Dermis blood vessel endothelial cell (primary cell): ENCODE measurements at regions not wholly inside any gene's neighbourhood (a gene's known extent, or its start where the extent isn't known, plus 50 kb on each side); places are given as distances from the start of the nearest gene placed in this dataset.

Experiments used
- DNase-seq: peaks from one replicate; pipeline ENCODE4 v3.0.0; 2010

DNA sequence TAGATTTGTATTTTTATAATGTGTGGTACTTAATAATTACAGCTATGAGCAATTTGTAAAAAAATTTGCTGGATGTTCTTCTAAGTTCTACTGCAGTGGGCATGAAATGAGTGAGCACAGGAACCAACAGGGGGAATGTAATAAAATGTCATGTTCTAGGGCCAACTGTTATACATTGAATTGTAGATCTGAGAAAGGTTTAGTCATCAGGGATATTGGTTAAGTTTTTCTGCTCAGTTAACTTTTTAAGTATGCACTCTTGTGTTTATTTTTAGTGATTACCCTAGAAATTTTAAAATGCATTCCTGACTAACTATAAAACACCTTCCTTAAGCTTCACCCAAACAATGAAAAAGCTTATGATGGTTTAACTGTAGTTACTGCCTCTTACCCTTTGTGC, 101.8 kb downstream of the CAND1 start:
- DNase-seq: no peak

DNA sequence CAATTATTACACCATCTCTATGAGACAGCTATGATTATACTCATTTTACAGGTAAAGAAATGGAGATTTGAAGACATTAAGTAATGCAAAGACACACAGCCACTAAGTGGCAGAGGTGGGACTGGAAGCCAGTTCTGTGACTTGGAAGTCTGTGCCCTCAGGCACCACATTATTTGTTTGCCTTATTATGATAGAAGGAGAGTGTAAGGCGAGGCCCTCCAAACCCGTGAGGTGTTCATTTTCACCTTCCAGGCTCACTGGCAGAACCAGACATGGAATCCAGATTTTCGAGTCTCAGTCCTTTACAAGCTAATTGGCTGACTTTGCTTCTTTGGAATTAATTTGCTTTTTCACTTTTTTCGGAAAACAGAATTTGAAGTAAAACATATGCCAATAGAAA, 107.9 kb downstream of the CAND1 start:
- no peak for DNase-seq

DNA sequence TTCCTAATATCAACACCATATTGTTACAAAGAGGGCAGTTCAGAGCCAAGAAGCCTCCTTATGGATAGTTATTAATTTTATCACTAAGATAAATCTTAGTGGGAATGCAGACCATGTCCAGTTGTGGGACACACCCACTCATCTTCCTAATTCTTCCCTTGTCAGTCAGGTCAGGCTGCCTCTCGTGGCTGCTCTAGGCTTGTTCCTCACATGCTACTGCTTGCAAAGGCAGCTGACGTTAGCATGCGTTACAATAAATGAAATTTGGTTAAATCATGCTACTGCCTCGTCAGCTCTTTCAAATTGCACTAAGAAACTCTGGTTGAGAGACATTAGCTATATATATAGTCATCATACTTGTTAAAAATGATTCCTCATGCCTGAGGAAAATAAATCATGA, 108.4 kb downstream of the CAND1 start:
- no peak for DNase-seq

DNA sequence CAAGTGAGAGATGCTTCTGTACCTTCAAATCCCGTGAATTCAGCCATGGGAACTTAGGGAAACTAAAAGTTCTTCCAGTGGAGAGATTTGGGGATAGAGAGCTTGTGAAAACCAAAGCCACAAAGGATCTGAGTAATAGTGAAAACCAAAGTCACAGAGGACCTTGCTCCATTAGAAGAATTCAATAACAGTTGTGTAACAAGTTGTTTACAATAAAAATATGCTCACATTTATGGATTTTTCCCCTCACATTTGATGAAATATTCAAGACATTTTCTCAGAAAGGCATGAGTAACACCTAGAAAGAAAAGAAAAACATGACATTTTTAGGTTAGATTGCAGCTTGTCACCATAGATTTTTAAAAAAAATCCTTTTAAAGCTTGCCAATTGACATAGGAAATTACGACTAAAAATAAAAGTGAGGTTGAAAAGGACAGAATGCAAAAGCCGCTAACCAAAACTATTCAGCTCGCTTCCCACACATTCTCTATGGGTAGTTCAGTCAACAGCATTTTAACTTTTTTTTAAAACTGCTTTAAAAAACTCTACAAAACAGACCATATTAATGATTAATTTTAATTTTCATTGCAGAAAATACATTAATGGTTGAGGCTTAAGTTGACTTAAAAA, 113.2 kb downstream of the CAND1 start:
- DNase-seq: no peak

DNA sequence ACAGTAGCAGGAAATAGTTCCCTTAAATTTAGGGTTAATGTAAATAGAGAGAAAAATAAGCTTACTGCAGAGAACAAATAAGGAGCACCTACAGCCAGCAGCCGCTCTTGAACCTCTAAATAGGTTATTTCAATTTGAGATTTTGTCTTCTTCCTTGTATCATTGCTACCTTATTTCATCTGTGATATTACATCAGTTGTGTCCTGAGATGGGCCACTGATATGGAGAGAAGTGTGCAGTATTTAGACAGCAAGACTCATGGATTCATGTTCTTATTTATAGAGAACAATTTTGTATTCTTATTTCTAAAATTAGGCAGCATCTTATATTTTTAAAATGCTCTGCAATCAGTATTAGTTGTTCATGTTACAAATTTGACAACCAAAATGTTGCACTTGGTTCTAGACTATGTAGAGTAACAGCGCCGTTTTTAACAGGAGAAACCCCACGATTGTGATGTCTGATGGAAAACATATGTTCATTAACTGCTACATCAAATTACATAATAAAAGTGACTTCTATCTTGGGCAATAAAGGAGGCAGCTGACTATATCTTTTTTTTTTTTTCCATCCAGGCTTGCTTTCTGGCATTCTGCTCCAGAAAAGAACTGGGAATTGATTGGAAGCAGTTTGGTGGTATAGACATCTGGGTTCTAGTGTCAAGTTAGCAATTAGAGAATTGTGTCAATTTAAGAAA, 117.9 kb downstream of the CAND1 start:
- DNase-seq: no peak

DNA sequence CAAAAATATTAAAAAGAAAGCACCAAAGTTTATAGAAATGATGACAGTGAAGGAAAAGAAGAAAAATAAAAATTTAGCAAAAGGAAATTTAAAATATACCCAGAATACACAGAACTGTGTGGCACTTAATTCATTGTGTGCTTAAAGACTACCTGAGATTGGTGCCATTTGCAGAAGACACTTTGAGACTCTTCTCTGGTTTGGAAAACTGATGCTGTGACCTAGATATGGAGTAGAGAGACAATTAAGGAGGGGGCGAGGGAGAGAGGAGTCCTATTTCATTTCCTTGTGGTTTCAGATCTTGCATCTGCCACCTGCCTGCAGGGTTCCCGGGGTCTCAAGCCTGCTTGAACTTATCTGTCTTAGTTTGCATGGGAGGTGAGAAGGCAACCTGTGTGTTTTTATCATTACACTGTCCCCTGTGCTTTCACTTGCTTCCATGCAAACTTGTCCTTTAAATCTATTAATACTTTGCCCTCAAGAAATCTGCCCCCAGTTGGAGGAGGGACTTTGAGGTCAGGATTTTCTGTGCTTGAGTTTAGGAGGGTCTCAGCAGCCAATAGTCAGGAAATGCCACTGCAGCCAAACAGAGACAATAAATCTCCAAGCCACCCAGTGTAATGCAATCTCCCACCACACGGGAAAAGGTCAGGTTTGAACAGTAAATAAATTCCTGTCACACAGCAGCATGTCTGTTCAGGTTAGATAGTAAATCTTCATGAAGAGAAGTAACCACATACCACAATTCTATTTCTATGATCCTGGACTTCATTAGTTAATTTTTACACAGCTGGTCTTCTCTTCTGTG, 119.4 kb downstream of the CAND1 start:
- no peak for DNase-seq

DNA sequence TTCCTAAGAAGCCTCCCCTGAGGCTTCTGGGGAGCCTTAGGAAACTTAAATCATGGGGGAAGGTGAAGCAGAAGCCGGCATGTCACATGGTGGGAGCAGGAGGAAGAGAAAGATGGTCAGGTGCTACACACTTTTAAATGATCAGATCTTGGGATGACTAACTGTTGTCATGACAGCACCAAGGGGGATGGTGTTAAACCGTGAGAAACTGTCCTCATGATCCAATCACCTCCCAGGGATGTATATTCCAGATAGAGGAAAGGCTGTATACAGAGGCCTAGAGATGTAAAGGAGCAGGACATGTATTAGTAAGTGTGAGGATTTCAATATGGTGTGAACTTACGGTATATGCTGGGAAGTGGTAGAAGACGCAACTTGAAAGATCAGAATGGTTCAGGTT, 121.1 kb downstream of the CAND1 start:
- DNase-seq: no peak

DNA sequence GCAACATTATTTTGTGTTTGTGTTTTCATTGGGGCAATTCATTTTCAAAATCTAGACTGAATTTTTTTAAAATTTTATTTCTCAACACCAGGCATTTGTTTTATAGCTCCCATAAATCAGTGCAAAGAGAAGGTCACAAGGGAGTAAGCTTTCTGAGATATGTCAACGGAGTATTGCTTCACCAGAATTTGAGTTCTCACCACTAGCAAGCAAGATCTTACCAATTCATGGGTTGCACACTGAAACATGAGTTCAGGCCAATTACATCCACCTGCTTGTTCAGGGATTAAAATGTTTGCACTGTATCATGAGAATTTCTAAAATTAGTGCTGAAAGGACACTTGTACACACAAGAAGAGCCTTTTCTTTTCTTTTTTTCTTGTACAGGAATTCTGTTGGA, 121.9 kb downstream of the CAND1 start:
- no peak for DNase-seq

DNA sequence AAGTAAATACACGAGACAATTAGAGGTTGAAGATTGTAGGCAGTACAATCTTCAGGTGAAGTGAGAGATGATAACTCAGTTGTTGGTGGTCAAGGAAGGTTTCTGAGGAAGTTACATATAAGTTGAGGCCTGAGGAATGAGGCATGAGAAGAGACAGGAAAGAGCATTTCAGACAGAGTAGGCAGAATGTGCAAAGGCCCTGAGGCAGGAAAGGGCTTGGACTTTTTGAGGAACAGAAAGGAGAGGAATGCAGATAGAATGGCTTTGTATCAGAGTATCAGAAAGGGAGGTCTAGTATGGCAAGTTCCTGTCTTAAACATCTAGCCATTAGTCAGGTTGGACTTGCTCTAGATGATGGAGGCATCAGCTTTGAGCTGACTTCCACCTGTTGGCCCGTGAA, 122.5 kb downstream of the CAND1 start:
- no peak for DNase-seq

DNA sequence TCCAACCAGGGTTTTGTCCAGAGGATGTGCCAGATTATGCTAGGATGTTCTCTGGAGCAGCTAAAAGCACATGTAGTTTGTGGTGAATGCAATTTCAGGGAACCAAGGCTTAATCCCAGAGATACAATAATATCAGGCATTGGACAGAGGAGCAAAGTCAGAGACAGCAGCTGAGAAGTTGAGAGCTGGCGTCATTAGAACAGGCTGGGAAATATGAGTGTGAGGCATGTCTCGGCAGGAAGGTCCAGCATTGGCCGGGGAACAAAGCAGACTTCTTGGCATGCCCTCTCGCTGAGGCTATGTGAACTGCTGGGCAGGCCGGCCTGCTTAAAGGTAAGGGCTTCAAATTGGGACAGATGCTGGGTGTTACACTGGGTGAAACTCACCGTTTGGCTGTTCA, 125.4 kb downstream of the CAND1 start:
- no peak for DNase-seq

DNA sequence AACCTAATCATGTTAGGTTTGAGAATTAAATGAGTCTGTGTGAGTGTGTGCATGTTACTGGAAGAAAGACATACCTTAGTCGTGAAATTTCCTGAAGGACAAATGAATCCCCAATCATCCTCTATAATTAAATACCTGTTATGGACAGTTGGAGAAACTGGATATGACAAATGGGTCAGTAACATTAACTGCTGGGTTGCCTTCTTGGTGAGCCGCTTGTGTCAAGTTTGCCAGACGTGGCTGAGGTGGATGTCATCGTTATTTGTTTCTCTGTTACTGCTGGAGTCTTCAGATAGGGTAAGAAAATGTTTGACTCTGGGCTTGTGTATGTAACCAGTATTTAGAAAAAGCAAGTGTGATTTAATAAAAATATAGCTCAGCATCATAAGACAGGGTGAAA, 131.6 kb downstream of the CAND1 start:
- DNase-seq: no peak

DNA sequence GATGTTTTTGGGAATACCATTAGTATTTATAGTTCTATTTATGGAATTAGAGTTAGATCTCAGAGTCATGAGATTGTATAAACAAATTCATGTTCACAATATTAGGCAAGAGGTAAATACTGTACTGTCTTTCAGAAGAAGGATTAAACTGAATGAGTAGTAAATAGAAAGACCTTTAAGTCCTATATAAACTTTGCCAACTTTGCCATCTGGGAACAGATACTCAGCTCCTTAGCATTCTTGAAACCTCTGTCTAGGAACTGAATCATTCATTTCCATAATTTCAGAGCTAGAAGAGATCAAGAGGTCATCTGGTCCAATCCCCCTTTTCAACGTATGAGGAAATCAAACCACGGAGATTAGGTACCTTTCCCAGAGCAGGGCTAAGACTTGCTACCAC, 141.1 kb downstream of the CAND1 start:
- DNase-seq: no peak

DNA sequence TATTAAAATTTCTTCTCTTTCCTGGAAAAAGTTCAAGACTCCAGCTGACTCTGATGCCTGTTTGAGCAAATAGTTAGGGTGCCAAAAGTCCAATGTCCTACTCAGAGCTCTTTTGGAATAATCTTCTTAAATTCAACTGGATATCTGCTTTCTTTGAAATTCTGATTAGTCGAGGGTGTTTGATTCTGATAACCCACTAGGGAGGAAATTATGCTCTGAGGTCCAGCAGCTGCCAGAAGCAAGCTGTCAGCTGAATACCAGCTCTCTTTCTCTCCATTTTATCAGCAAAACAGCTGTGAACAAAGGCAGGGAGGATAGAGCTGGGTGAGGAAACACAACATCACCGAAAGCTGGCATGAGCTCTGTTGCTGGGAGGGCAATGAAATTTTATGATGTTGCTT, 141.5 kb downstream of the CAND1 start:
- no peak for DNase-seq

DNA sequence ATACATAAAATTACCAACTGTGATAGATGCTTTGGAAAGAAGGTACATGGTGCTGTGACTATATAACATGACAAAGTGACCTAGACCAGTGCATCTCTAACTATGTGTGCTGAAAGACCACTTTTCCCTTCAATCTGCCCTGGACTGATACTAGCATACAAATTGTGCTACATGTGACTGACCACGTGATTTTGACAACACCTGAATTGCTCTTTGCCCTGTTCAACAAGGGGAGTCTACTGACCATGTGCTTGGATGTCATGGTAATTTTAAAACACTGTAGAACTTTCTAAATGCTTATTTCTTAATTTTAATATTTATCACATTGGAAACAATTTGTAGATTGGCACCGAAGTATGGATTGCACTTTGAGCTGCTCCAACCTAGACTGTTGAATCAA, 142.4 kb downstream of the CAND1 start:
- no peak for DNase-seq

DNA sequence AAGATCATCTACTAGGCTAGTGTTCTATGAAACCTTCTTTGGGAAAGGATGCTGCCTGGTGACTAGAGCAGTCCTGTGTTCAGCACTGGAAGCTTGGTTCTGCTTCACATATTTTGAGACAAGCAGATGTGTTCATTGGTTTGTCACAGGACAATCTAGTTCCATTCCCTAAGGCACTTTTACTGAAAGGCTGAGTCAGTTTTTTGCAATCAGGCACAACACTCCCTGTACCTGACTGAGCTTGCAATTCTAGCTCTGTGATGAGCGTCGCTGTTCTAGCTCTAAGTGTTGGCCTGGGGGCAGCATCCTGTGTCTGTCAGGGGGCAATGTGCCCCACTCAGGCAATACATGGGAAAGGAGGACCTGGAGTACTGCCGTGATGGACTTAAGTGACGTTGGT, 144.4 kb downstream of the CAND1 start:
- no peak for DNase-seq

DNA sequence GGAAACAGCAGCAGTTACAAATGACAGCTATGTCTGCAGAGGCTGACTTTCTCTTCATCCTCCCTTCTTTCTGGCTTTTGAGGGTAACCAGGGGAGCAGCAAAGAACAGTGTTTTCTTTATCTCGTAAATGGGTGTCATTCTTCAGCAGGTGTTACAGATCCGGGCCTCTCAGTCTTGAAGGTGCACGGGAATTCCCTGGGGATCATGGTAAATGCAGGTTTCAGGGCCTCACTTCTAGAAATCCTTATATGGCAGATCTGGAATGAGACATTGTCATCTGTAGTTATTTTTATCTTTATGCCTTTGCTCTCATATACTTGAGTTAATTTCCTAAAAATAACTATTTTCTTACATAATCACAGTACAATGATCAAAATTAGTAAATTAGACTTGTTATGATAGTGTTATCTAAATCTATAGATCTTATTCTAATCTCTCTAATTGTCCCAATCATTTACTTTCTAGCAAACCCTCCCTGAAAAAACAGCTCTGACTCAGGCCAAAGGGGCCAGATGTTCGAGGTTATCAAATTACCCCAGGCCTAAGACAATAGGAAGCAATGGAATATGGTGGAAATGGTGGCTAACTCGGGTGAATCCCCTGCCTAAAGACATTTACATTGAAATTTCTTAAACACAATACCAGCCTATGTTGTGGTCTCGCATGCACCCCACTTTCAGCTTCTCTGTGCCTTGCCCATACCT, 145.0 kb downstream of the CAND1 start:
- no peak for DNase-seq

DNA sequence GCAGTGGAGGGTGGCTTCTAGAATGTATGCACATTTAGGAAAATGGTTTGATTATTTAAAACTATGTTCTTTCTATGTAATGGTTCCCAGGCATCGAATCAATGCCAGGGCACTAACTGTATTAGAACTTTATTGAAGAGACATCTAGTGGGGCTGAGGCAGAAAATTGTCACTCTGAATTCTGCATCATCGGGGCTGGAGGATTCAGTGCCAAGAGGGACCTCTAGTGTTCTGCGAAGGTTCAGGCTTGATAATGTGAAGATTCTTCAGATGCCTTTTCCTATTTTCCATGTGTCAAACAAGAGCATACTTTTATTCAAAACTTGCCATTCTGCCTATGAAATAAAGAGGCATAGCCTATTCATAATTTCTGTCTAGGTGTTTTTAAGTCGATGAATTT, 146.3 kb downstream of the CAND1 start:
- no peak for DNase-seq

DNA sequence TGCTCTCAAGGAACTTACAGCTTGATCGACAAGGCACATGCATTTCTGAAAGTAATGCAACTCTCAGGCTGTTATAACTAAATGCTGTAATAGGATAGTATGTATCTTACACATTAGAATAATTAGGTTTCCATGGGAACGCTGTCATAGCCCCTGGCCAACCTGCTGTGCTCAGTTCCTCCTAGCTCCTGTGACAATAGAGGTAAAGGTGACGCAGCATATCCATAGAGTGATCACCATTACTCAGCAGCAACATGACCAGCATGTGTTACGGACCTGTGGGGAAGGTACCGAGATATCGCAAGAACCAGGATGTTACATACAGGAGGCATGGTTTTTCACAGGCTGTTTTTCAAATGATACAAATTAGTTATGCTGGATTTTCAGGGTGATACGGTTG, 150.7 kb downstream of the CAND1 start:
- DNase-seq: no peak

DNA sequence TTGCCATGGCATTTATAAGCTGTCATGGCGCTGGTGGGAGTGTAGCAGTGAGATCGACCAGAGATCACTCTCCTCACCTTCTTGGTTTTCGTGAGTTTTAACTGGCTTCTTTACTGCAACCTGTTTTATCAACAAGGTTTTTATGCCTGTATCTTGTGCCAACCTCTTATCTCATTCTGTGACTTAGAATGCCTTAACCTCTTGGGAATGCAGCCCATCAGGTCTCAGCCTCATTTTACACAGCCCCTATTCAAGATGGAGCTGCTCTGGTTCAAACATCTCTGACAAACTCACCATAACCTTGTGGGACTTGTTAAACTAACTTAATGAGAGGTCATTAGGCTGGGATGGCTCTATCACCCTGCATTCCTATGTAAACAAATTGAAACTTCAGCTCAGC, 151.3 kb downstream of the CAND1 start:
- no peak for DNase-seq

DNA sequence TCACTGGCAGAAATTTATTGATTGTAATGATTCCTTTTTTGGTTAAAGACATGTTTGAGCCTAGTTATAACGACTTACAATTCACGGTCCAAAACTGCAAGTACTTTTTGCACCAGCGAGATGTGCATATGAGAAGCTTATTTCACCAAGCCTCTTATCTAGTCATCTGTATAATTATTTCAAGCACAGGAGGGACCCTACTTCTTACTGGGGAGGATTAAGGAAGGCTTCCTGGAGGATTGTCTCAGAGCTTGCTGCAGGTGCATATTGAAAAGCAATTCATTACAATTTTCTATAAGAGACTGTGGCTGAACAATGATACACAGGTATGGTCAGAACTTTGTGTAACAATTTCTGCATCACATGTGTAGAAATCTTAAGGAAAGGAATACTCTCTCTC, 152.9 kb downstream of the CAND1 start:
- no peak for DNase-seq

DNA sequence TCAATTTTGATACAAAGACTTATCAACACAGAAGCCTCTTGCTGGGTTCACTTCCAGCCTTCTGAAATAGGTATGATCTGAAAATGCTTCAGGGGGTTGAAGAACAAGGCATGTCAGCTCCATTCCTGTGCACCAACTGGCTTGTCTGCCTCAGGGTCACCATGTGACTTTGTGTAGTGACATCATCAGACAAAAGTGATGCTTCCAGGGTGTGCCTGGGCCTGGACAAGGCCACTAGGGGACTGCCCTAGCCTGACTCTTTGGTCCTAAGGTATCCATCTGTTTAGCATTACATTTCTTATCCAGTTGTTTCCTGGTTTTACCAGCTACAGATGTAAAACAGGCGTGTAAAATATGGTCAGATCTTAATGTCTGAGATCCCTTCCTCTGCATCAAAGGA, 155.6 kb downstream of the CAND1 start:
- DNase-seq: no peak

DNA sequence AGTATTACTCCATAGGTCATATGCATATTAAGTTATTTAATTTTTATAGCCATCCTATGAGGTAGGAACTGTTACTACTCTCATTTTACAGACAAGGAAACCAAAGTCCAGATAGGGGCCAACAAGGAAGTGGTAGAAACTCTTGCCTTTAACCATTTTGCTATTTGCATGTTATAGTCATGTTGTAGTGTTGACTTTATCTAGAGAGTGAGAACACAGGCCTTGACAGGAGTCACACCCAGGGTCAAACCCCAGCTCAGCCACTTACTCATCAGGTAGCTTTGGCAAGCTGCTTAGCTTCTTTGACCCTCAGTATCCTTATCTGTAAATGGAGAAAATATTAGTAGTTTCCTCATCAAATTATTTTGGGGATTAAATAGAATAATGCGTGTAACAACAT, 156.2 kb downstream of the CAND1 start:
- DNase-seq: no peak

DNA sequence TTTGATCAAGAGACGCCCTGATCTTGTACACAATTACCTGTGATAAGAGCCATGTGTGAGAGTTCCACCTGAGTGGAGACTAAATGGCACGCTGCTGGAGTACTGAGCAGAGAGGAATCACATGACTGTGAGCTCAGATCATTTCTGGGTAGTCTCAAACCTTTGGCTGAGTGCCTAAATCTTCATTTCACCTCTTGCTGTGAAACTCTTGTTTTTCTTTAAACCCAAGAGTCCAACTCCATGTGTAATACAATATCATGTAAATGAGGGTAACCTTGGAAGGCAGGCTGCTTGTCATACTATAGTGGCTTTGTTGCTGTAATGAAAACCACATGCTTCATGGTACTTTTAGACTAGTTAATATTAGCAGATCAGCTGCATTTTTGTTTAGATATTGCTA, 156.9 kb downstream of the CAND1 start:
- no peak for DNase-seq

DNA sequence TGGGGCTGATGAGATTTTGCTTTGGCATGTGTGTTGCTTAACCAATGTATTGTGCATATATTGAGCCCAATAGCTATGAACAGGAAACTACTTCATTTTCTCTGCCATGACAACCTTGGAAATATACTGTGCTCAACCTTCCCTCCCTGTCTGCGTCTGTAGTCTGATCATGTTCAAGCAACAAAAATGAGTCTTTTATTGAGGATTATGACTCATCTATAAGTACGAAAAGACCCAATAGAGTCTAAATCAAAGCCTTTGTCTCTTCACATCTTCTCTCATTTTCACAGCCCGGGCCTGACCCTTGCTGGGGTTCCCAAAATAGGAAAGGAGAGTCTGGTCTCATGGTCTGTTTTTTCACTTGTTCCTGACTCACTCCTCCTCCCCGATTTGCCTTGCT, 158.2 kb downstream of the CAND1 start:
- no peak for DNase-seq
